HG03097 (cell line): ENCODE measurements at regions not wholly inside any gene's neighbourhood (a gene's known extent, or its start where the extent isn't known, plus 50 kb on each side); places are given as distances from the start of the nearest gene placed in this dataset.

ENCODE experiments used
- ATAC-seq: cut with Tn5 transposase; IDR thresholded peaks from one replicate; pipeline ENCODE4 v1.9.1; 2021; ENCODE audit not compliant: unreplicated experiment, low FRiP score

DNA sequence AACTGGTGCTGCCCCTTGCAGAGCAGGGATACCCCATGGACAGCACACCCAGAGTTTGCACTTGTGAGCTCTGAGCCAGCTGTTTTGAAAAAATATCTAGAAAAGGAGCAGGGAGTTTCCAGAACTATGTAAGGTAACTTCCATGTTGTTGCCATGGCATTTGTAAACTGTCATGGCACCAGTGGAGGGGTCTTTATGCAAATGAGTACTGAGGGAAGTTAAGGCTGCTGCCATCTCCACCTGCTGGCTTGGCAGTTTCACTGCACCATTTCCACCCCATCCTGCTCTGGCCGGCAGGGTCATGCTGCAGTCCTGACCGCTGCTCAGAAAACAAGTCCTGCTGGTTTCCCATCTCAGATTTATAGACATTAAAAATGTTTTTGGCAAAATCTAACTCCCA, 52.3 kb upstream of the SNTG2 start:
- ATAC-seq: peak; percentile 76

DNA sequence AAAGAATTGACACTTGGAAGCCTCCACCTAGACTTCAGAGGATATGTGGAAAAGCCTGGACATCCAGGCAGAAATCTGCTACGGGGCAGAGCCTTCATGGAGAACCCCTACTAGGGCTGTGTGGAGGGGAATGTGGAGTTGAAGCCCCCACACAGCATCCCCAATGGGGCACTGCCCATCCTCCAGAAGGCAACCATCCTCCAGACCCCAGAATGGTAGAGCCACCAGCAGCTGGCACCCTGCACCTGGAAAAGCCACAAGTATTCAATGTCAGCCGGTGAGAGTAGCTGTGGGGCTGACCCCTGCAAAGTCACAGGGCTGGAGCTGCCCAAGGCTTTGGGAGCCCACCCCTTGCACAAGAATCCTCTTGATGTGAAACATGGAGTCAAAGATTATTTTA, 53.6 kb upstream of the SNTG2 start:
- ATAC-seq: no peak

DNA sequence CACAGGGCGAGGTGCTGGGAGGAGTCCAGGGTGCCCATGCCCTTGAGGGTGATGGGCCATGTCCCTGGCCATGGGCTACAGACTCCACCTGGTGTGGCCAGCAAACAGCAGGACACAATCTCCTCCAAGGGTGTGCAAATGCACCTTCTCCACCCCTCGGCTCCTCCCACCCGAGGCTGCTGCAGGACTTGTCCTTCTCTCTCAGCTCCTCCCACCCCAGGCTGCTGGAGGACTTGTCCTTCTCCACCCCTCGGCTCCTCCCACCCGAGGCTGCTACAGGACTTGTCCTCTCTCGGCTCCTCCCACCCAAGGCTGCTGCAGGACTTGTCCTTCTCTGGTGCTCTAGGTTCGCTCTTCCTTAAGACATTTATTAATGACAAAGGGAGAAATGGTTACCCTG, 57.3 kb upstream of the SNTG2 start:
- ATAC-seq: no peak

DNA sequence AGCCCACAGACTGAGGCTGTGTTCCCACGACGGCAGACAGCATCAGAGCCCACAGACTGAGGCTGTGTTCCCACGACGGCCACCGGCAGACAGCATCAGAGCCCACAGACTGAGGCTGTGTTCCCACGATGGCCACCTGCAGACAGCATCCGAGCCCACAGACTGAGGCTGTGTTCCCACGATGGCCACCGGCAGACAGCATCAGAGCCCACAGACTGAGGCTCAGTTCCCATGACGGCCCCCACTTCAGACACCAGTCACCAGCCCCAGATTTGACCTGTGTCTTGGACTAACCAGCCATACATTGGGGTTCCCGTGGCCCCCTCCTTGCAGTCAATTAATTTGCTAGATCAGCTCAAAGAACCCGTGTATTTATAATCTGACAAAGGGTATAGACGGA, 57.8 kb upstream of the SNTG2 start:
- ATAC-seq: no peak

DNA sequence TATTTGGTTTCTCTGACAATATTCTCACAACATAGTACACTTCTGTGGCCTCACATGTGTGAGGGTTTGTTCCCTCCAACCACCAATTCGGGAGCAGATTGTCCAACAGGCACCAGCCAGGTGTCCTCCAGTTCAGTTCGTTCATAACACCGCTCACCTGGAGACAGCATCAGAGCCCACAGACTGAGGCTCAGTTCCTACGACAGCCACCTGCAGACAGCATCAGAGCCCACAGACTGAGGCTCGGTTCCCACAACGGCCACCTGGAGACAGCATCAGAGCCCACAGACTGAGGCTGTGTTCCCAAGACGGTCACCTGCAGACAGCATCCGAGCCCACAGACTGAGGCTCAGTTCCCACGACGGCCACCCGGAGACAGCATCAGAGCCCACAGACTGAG, 58.2 kb upstream of the SNTG2 start:
- ATAC-seq: no peak

- no peak for ATAC-seq
Observed at GRCh38 chr2:891734-892133, 58.9 kb upstream of the SNTG2 start.

DNA sequence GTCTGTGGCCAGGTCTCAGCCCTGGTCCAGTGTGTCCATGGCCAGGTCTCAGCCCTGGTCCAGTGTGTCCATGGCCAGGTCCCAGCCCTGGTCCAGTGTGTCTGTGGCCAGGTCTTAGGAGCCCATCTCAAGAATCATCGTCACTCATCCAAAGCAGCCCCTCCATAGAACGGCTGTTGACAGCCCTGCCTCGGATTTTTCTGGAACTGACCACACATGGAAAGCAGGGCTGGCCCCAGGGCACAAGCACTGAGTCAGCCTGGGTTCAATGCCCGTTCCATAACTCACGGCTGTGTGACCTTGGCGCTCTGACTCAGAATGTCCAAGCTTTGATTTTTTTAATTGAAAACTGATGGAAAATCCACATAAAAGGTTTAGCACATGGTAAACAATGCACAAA, 59.9 kb upstream of the SNTG2 start:
- ATAC-seq: no peak

GRCh38 chr2:890214-890613, 60.4 kb upstream of the SNTG2 start:
- ATAC-seq: no peak

DNA sequence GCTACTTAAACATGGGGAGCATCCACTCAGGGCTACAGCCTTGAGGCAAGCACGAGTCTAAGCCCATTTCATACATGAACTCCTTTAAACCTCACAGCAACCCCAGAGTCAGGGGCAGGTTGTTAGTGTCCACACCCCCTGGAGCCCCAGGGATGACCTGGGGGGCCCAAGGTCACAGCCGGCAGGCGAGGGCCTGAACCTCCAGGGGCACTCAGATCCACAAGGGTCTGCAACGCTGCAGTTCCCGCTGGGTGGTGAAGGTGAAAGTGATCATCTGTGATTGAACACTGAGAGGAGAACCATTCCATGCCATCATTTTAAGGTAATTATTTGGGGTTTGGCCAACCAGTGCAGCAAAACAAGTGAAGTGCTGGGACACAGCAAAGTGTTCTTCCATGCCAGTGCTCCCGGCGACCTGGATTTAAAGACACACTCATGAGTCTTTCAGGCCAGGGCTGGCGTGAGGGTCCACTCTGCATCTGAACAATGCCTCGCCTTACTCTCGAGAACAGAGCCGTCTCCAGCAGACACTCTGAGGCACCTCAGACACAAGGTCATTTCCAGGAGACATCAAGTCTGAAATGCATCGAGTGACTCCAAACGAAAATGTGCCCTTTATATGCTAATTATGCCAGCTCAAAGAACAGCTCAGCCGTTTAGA, 61.6 kb upstream of the SNTG2 start:
- no peak for ATAC-seq

DNA sequence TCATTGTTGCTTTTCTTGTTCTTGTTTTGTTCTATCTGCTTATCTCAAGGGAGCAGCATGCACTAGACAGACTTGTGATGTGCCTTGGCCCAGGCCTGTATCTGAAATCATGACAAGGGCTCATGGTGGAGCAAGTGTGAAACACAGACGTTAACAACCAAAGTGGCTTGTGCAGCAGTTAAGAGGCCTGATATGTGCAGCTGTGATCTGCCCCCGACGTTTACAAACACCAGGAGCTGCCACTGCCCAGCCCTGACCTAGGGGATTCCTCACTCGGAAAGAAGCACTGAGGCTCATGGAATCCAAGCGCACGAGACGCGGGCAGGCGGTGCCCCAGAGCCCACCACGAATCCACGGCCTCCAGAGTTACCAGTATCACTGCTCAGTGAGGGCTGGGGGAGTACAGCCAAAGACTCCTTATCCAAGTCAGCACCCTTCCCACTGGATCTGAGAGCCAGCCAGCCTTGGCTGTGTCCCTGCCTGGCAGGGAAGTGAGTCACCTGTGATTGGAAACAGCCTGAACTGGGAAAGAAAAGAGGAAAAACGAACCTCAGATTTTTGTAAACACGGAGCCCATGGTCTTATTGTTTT, 62.3 kb upstream of the SNTG2 start:
- no peak for ATAC-seq

GRCh38 chr2:887639-888038, 63.0 kb upstream of the SNTG2 start:
- ATAC-seq: no peak

DNA sequence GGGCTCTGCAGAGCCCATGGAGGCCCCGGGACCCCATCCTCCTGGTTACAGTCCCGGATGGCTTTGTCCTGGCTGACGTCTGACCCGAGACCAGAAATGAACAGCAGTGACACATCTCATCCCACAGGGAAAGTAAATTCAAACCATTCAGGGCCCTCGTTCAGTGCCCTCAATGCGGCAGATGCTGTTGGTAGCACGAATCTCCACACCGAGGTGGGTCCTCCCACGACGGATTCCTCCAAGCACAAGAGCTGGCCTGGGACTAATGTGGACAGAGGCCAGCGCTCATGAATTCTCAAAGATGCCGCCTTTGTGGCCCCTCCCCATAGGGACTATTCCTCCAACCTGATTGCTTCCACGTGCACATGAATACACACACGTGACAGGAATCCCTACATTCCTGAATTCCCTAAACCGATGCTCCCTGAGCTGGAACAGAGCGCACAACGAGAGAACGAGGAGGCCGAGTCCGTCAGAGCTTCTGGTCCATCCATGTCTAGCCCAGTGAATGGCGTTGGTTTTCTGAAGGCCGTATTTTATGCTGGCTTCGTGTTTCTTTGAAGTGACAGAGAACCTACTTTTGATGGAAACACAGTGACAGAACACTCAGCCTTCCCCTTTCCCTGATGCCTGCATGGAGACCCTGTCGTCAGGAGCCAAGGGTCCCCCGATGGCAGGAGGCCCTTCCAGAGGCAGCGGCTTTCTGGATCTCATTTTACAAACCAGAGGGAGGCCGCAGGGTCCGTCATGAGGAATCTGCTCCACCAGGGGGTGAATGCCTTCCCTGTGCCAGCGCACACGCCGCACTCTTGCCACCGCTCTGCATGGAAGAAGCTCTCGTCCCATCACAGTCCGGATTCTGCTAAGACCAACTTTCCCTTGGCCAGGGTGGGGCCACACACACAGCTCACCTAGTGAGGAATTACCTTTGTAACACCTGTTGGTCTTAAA, 64.3 kb upstream of the SNTG2 start:
- ATAC-seq: no peak

DNA sequence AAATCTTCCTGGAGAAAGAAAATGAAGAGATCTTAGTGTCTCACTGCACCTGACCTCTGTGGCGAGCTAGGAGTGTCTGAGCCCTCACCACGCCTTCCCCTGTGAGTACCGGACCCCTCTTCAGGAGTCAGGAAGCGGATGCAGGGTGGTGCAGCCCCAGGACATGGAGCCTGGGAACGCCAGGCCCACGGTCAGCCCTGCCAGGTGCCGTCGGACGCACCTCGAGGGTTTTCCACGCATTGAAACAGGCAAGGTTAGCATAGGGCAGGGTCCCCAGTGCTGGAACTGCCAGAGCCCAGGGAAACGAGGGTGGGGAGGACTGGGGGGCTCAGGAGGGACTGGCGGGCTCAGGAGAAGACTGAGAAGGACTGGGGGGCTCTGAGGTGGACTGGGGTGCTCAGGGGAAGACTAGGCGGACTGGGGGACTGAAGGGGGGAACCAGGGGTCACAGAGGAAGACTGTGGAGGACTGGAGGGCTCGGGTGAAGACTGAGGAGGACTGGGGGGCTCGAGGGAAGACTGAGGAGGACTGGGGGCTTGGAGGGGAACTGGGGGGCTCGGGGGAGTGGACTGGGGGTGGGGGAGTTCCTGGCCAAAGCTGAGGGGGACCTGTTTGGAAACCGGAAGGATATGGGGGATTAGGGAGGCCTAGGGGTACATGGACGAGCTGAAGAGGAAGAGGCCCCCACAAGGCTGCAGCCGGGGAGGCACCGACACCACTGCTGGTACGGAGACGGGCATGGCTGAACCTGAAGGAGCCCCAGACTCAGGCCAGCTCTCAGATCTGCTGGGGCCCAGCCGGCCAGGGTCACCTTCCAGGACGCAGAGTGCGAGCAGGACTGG, 65.2 kb upstream of the SNTG2 start:
- ATAC-seq: no peak

DNA sequence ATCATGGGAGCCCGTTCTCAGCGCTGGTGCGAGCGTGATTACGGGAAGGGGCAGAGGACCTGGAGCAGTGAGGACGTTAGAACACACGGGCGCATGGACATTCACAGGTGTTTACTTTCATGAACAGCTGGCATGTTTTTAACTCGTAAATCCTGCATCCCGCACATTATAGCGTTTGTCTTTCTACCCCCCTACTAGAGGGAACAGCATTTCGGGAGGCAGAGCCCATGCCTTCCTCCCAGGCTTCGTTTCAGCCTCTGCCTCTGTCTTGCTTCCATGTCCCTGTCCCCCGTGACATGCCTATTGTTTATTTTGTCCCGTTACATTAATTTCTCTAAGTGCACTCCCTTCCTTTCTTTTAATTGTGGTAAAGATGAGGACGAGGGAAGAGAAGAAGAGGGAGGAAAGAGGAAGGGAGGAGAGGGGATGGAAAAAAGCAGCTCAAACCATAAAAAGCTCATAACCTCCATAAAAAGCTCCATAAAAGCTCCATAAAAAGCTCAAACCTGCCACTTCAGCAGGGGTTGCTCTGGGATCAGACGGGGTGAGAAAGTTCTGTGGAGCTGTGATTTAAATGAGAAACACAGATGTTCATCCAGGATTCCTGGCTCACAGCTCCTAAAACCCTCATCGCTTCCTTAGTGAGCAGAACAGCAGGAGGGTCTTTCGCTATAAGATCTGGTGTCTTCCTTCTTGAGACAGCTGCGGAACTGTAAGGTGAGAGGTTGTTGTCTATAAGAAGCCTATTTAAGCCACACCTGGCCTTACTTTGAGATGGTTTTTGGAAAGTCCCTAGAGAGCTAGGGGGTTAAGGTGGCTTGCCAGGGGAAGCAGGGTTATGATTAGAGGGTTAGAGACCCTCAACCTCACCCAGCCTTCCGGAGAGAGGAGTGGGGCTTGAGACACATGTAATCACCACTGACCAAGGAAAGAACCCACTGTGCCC, 66.6 kb upstream of the SNTG2 start:
- ATAC-seq: no peak

- ATAC-seq: no peak
Observed at GRCh38 chr2:883260-883802, 67.3 kb upstream of the SNTG2 start.

GRCh38 chr2:881204-881918, 69.3 kb upstream of the SNTG2 start:
- no peak for ATAC-seq

DNA sequence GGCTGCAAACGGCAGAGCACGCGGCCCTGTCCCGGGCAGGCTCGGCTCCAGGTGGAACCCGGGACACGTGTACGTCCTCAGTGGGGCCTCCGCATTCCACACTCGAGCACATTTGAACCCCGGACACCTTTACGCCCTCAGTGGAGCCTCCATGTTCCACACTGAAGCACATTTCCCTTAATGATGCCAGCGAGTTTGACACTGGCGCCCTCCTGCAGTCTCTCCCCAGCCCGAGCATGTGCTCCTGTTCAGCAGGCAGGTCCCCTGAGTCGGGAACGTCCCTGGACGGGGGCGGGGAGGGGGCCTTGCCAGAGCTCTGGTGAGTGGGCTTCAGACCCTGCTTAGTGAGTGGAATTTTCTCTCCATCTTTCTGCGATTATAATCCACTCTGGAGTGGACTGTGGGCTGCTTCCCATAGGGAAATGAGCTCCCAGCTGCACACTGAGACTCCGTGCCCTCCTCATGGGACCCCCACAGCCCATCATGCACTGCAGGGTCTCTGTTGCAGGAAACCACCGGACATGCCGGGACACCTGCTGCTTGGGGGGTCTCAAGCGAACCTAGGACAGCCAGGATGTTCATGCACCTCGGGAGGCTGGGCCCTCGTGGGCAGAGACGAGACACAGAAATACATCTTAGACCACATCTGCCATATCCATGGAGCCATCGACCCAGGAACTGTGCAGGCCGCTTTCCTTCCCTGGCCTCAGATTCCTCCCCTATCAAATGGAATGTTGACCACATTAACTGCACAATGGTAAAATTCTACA, 70.3 kb upstream of the SNTG2 start:
- no peak for ATAC-seq

DNA sequence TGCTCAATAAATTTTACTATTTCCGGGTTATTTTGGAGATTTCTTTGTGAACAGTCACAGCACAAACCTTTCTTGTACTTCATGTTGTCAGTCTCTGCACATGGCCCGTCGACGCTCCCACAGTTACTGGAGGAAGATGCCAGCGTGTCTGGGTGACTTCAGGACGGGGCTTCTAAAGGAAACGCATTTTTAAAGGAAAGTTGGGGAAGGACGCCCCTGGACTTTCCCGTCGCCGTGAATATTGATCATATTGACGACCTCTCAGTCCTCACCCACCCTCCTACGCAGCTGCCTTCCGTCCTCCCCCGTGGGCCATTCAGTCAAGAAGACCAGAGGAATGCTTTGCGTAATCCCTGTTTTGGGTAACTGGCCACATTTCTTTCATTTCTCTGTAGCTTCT, 71.1 kb upstream of the SNTG2 start:
- ATAC-seq: no peak
